Sigmoid colon (tissue), 6 donors: ENCODE measurements at regions not wholly inside any gene's neighbourhood (a gene's known extent, or its start where the extent isn't known, plus 50 kb on each side); places are given as distances from the start of the nearest gene placed in this dataset.
"Not testable (repeated sequence)": the region's sequence is repeated elsewhere in the genome, so short reads cannot be mapped to it uniquely, and the experiment has no call there.

ENCODE experiments used
- DNase-seq: peaks from one replicate; pipeline ENCODE4 v3.0.0-alpha.2; 2019
- H3K27ac ChIP-seq, 4 donors: fragments of 200-600 bp; sonication (generic); one replicate each; pipeline ENCODE4 v1.5.1; 2016 to 2019; ENCODE audit warnings: mild to moderate bottlenecking in 1 of 4
- H3K27me3 ChIP-seq, 3 donors: fragments of 200-600 bp; sonication (generic); one replicate each; pipeline ENCODE4 v1.5.1; 2019; ENCODE audit warnings: mild to moderate bottlenecking in 1 of 3
- H3K36me3 ChIP-seq, 4 donors: fragments of 200-600 bp; sonication (generic); one replicate each; pipeline ENCODE4 v1.5.1; 2016 to 2019
- H3K4me1 ChIP-seq, 4 donors: fragments of 200-600 bp; sonication (generic); one replicate each; pipeline ENCODE4 v1.5.1; 2017 to 2019
- H3K4me3 ChIP-seq, 4 donors: fragments of 200-600 bp; sonication (generic); one replicate each; pipeline ENCODE4 v1.5.1; 2017 to 2019; ENCODE audit warnings: mild to moderate bottlenecking in 2 of 4, moderate library complexity in 1 of 4
- H3K9me3 ChIP-seq, 4 donors: fragments of 200-600 bp in 3 of 4; sonication (generic) in 3 of 4; one replicate each; pipeline versions ENCODE4 v1.5.1 to v1.6.1; 2013 to 2019
- EP300 ChIP-seq, 4 donors: sonication (generic); formaldehyde crosslinking; IDR thresholded peaks; one replicate each; pipeline ENCODE4 v1.6.1; 2017; ENCODE audit warnings: antibody characterized with exemption in 4 of 4
- POLR2A ChIP-seq, 2 donors: fragments of 450-650 bp; IDR thresholded peaks; one replicate each; pipeline ENCODE4 v1.6.1; 2016; ENCODE audit warnings: antibody characterized with exemption in 2 of 2, mild to moderate bottlenecking in 2 of 2, moderate library complexity in 2 of 2
- POLR2AphosphoS5 ChIP-seq, 4 donors: sonication (generic); formaldehyde crosslinking; IDR thresholded peaks; one replicate each; pipeline ENCODE4 v1.6.1; 2017; ENCODE audit warnings: antibody characterized with exemption in 4 of 4
- WGBS, 2 donors: extraction: QIAGEN DNeasy Blood & Tissue Kit; methylation state at CpG; one replicate each; pipeline ENCODE4 v1.1.7; 2013; 5-methylcytosine and 5-hydroxymethylcytosine counted together
- intact Hi-C: fragments of 100-400 bp; cut with DNase I; formaldehyde crosslinking; loops from one replicate; pipeline ENCODE4 v1.15.1; 2023
- TF ChIP-seq, protein P1 (sequence below), 4 experiments: fragments of 450-650 bp in 3 of 4; fragments of 200-600 bp in 1 of 4; IDR thresholded peaks; one replicate each; pipeline ENCODE4 v1.5.1; 2016 to 2019; ENCODE audit warnings: antibody characterized with exemption in 4 of 4, mild to moderate bottlenecking in 3 of 4, moderate library complexity in 2 of 4
- donor health status: healthy with polysubstance abuse.
- donor health status: healthy.

DNA sequence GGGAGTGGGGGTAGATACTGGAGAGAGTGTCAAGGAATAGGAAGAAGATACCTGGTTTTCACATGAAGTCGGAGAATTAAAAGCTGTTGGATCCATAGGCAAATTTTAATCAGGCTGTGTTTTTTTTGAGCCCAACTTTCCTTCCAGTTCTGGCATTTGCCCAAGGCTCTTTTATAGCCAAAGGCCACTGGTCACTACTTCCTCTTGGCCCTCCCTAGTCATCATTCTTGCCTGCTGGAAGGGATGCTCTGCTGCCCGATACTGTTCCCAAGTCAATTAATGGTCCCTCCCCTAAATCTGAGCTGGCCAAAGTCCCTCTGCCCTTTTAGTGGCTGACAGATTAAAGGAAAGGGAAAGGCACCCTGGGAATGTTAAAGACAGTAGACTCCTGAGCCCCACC, 102.8 kb upstream of the ZNF648 start:
- TF ChIP-seq POLR2A (IDR thresholded peaks at IDR 0.05) = no peak
- TF ChIP-seq EP300 (IDR thresholded peaks at IDR 0.05) = no peak
- TF ChIP-seq, protein P1, sequence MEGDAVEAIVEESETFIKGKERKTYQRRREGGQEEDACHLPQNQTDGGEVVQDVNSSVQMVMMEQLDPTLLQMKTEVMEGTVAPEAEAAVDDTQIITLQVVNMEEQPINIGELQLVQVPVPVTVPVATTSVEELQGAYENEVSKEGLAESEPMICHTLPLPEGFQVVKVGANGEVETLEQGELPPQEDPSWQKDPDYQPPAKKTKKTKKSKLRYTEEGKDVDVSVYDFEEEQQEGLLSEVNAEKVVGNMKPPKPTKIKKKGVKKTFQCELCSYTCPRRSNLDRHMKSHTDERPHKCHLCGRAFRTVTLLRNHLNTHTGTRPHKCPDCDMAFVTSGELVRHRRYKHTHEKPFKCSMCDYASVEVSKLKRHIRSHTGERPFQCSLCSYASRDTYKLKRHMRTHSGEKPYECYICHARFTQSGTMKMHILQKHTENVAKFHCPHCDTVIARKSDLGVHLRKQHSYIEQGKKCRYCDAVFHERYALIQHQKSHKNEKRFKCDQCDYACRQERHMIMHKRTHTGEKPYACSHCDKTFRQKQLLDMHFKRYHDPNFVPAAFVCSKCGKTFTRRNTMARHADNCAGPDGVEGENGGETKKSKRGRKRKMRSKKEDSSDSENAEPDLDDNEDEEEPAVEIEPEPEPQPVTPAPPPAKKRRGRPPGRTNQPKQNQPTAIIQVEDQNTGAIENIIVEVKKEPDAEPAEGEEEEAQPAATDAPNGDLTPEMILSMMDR (IDR thresholded peaks at IDR 0.05) = no peak
- TF ChIP-seq POLR2AphosphoS5 (IDR thresholded peaks at IDR 0.05) = no peak
- intact Hi-C loops = no loop called here
- H3K27ac ChIP-seq = peak overlapping the region in 3 of 4 donors; percentile 3 to 60 (median 18)
- no peak for DNase-seq
- no peaks in the 10 kb centered on the region for H3K4me1 ChIP-seq
- no peaks in the 10 kb centered on the region for H3K36me3 ChIP-seq
- peaks cover 0 to 2% (median under 1%) of the 10 kb centered on the region in 4 donors for H3K9me3 ChIP-seq
- no peaks in the 10 kb centered on the region for H3K27me3 ChIP-seq
- WGBS, 2 donors = 76 to 85% methylated on average over 2 of the region's 2 CpGs
- no peak overlapping the region for H3K4me3 ChIP-seq

DNA sequence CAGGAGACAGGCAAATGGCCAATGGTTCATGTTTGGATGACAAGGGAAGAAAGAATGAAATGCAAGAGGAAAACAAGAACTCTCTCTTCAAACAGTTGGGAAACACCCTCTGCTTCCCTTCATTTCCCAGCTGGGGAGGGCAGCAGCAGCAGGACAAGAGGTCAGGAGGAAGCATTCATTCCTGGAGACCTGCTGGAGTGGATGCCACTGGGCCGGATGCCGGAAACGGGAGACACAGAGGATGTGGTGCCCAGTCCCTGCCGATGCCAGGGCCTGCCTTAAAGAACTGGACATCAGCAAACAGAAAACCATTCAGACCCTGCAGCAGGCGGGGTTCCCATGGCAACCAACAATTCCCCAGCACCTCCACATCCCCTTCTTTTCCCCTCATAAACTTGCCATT, 102.3 kb upstream of the ZNF648 start:
- DNase-seq = peak; percentile 82
- H3K36me3 ChIP-seq = no peaks in the 10 kb centered on the region
- no peak overlapping the region for H3K4me3 ChIP-seq
- intact Hi-C loops = no loop called here
- peak overlapping the region in 3 of 4 donors; percentile 3 to 60 (median 18) for H3K27ac ChIP-seq
- WGBS, 2 donors = 77 to 91% methylated on average over 5 of the region's 5 CpGs
- TF ChIP-seq EP300 (IDR thresholded peaks at IDR 0.05) = no peak
- peak; percentile 24 to 46 (median 36) for TF ChIP-seq POLR2AphosphoS5 (IDR thresholded peaks at IDR 0.05)
- H3K9me3 ChIP-seq = peaks cover 0 to 4% (median 2%) of the 10 kb centered on the region in 4 donors
- H3K4me1 ChIP-seq = no peaks in the 10 kb centered on the region
- no peaks in the 10 kb centered on the region for H3K27me3 ChIP-seq

DNA sequence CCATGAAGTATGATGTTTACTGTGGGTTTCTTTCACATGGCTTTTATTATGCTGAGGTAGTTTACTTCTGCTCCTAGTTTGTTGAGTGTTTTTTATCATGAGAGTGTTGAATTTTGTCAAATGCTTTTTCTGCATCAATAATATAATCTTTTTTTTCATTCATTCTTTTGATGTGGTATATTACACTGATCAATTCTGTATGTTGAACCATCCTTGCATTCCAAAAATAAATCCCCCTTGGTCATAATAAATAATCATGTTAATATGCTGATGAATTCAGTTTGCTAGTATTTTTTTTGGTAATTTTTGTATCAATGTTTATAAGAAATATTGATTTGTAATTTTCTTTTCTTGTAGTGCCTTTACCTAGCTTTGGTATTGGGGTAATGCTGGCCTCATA, 97.9 kb upstream of the ZNF648 start:
- Histone ChIP-seq H3K27ac (no peak overlapping the region), H3K36me3 (no peaks in the 10 kb centered on the region), H3K4me1 (no peaks in the 10 kb centered on the region), H3K9me3 (peaks cover 0 to 8% (median 2%) of the 10 kb centered on the region in 4 donors), H3K4me3 (no peak overlapping the region), H3K27me3 (no peaks in the 10 kb centered on the region)
- TF ChIP-seq POLR2AphosphoS5 (IDR thresholded peaks at IDR 0.05) (no peak), POLR2A (IDR thresholded peaks at IDR 0.05) (no peak), EP300 (IDR thresholded peaks at IDR 0.05) (no peak)
- TF ChIP-seq, protein P1 (IDR thresholded peaks at IDR 0.05) = no peak
- intact Hi-C loops = no loop called here
- DNase-seq = no peak

DNA sequence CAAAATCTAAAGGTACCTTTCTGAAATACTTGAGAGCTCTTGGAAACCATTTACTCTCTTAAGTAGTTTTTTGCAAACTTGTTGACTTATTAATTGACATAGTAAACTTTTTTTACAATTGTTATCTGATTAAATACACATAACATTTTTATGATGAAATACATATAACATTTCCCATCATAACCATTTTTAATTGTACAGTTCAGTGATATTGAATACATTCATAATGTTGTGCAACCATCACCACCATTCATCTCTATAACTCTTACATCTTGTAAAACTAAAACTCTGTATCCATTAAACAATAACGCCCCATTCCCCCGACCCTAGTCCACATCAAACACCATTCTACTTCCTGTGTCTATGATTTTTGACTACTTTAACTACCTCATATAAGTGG, 95.7 kb upstream of the ZNF648 start:
- peaks cover 0 to 8% (median 2%) of the 10 kb centered on the region in 4 donors for H3K9me3 ChIP-seq
- intact Hi-C loops = no loop called here
- no peaks in the 10 kb centered on the region for H3K36me3 ChIP-seq
- TF ChIP-seq, protein P1 (IDR thresholded peaks at IDR 0.05) = no peak
- TF ChIP-seq POLR2AphosphoS5 (IDR thresholded peaks at IDR 0.05) (no peak), POLR2A (IDR thresholded peaks at IDR 0.05) (no peak), EP300 (IDR thresholded peaks at IDR 0.05) (no peak)
- H3K4me1 ChIP-seq = no peaks in the 10 kb centered on the region
- no peak overlapping the region for H3K4me3 ChIP-seq
- WGBS, 2 donors = 76 to 77% methylated on average over 2 of the region's 2 CpGs
- no peak overlapping the region for H3K27ac ChIP-seq
- no peak for DNase-seq
- H3K27me3 ChIP-seq = no peaks in the 10 kb centered on the region

DNA sequence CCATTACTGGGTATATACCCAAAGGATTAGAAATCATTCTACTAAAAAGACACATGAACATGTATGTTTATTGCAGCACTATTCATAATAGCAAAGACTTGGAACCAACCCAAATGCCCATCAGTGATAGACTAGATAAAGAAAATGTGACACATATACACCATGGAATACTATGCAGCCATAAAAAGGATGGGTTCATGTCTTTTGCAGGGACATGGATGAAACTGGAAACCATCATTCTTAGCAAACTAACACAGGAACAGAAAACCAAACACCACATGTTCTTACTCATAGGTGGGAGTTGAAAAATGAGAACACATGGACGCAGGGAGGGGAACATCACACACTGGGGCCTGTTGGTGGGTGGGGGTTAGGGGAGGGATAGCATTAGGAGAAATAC, 92.9 kb upstream of the ZNF648 start:
- H3K4me1 ChIP-seq, DNase-seq, intact Hi-C loops, H3K27ac ChIP-seq, H3K36me3 ChIP-seq, H3K9me3 ChIP-seq, H3K4me3 ChIP-seq, H3K27me3 ChIP-seq: not testable (repeated sequence)
- 88 to 97% methylated on average over 1 of the region's 1 CpG for WGBS, 2 donors

DNA sequence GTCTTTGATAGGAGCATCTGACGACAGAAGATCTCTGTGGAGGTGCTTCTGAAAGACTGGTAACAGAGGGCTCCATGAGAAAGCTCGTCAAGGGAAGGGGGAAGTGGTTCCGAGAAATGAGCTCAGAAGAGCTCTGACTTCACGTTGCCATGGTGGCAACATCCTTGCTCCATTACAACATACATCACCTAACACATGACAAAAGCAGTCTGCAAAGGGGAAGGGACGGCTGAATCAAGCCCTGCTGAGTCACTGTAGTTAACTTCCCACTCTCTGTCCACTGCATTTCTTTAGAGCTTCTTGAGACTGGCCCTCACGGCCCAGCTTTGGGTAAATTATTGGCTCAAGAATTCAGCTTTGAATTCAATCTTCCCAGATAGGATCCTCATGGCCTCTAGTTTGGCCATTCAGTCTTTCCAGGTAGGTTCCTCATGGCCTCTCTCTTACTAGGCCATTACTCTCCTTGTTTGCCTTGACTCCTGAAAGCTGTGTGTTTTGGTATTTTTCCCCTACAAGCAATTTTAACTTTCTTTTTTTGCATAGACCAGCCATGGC, 88.0 kb upstream of the ZNF648 start:
- TF ChIP-seq POLR2A (IDR thresholded peaks at IDR 0.05) (no peak), POLR2AphosphoS5 (IDR thresholded peaks at IDR 0.05) (peak in 2 of 4 donors; percentile 5 to 53), EP300 (IDR thresholded peaks at IDR 0.05) (peak in 2 of 4 donors; percentile 51 to 73)
- TF ChIP-seq, protein P1 (IDR thresholded peaks at IDR 0.05) = no peak
- WGBS, 2 donors = 68 to 80% methylated on average over 6 of the region's 6 CpGs
- no peaks in the 10 kb centered on the region for H3K27me3 ChIP-seq
- H3K4me1 ChIP-seq = peaks cover 0 to 13% (median 11%) of the 10 kb centered on the region in 4 donors
- no peaks in the 10 kb centered on the region for H3K36me3 ChIP-seq
- no peaks in the 10 kb centered on the region for H3K9me3 ChIP-seq
- peak; percentile 79 for DNase-seq
- H3K27ac ChIP-seq = peak overlapping the region in 2 of 4 donors; percentile 33 to 45
- intact Hi-C loops = no loop called here
- no peak overlapping the region for H3K4me3 ChIP-seq
